ENCODE measurements at regions not wholly inside any gene's neighbourhood (a gene's known extent, or its start where the extent isn't known, plus 50 kb on each side); places are given as distances from the start of the nearest gene placed in this dataset.
A peak's percentile ranks its signal among the peaks of the same experiment; 100 is the strongest.

GRCh38 chr10:132115732-132116131 is 50.0 kb downstream of the JAKMIP3 start:
- H3K9me3 Mint-ChIP-seq, result no peaks in the 10 kb centered on the region

GRCh38 chr10:132117146-132117545 is 51.4 kb downstream of the JAKMIP3 start:
- DNase-seq (ENCODE audit: low spot score in 2 of 2) (no peak), ATAC-seq (no peak)
- Mint-ChIP-seq H3K9me3 (no peaks in the 10 kb centered on the region), H3K4me1 (no peaks in the 10 kb centered on the region), H3K27ac (no peak overlapping the region), H3K4me3 (no peak overlapping the region), H3K36me3 (no peaks in the 10 kb centered on the region)

More at GRCh38 chr10:132115732-132116131, 50.0 kb downstream of the JAKMIP3 start:
- Mint-ChIP-seq H3K36me3 (no peaks in the 10 kb centered on the region), H3K4me3 (no peak overlapping the region), H3K4me1 (no peaks in the 10 kb centered on the region), H3K27ac (no peak overlapping the region)
- no peak for ATAC-seq
- DNase-seq (ENCODE audit: low spot score in 2 of 2), result no peak

GRCh38 chr10:132117636-132118190 is 52.0 kb downstream of the JAKMIP3 start:
- H3K4me3 Mint-ChIP-seq, result no peak overlapping the region
- no peaks in the 10 kb centered on the region for H3K9me3 Mint-ChIP-seq
- DNase-seq (ENCODE audit: low spot score in 2 of 2) (no peak), ATAC-seq (no peak)
- H3K27ac Mint-ChIP-seq, result no peak overlapping the region
- no peaks in the 10 kb centered on the region for H3K36me3 Mint-ChIP-seq
- H3K4me1 Mint-ChIP-seq, result no peaks in the 10 kb centered on the region

GRCh38 chr10:132118366-132118765 is 52.6 kb downstream of the JAKMIP3 start:
- H3K27ac Mint-ChIP-seq, result no peak overlapping the region
- ATAC-seq (no peak), DNase-seq (ENCODE audit: low spot score in 2 of 2) (no peak)
- no peaks in the 10 kb centered on the region for H3K4me1 Mint-ChIP-seq
- no peaks in the 10 kb centered on the region for H3K9me3 Mint-ChIP-seq
- no peak overlapping the region for H3K4me3 Mint-ChIP-seq
- H3K36me3 Mint-ChIP-seq, result no peaks in the 10 kb centered on the region

GRCh38 chr10:132120200-132120599 is 54.5 kb downstream of the JAKMIP3 start:
- no peak overlapping the region for H3K4me3 Mint-ChIP-seq
- H3K4me1 Mint-ChIP-seq, result no peaks in the 10 kb centered on the region
- DNase-seq (ENCODE audit: low spot score in 2 of 2) (no peak), ATAC-seq (no peak)
- H3K36me3 Mint-ChIP-seq, result no peaks in the 10 kb centered on the region
- H3K27ac Mint-ChIP-seq, result no peak overlapping the region
- no peaks in the 10 kb centered on the region for H3K9me3 Mint-ChIP-seq

- no peak overlapping the region for H3K27ac Mint-ChIP-seq
- no peak for ATAC-seq
- H3K9me3 Mint-ChIP-seq, result no peaks in the 10 kb centered on the region
- no peak for DNase-seq (ENCODE audit: low spot score in 2 of 2)
- no peaks in the 10 kb centered on the region for H3K4me1 Mint-ChIP-seq
- H3K4me3 Mint-ChIP-seq, result no peak overlapping the region
- H3K36me3 Mint-ChIP-seq, result no peaks in the 10 kb centered on the region
Observed at GRCh38 chr10:132120734-132121510, 55.2 kb downstream of the JAKMIP3 start.

- H3K4me3 Mint-ChIP-seq, result no peak overlapping the region
- ATAC-seq (no peak), DNase-seq (ENCODE audit: low spot score in 2 of 2) (no peak)
- no peaks in the 10 kb centered on the region for H3K9me3 Mint-ChIP-seq
- H3K36me3 Mint-ChIP-seq, result no peaks in the 10 kb centered on the region
- no peaks in the 10 kb centered on the region for H3K4me1 Mint-ChIP-seq
- no peak overlapping the region for H3K27ac Mint-ChIP-seq
Observed at GRCh38 chr10:132121511-132121830, 55.7 kb downstream of the JAKMIP3 start.

- ATAC-seq (no peak), DNase-seq (ENCODE audit: low spot score in 2 of 2) (no peak)
- H3K36me3 Mint-ChIP-seq, result no peaks in the 10 kb centered on the region
- H3K4me3 Mint-ChIP-seq, result no peak overlapping the region
- H3K27ac Mint-ChIP-seq, result no peak overlapping the region
- H3K4me1 Mint-ChIP-seq, result no peaks in the 10 kb centered on the region
- H3K9me3 Mint-ChIP-seq, result no peaks in the 10 kb centered on the region
Observed at GRCh38 chr10:132122097-132122861, 56.5 kb downstream of the JAKMIP3 start.

- no peaks in the 10 kb centered on the region for H3K4me1 Mint-ChIP-seq
- H3K4me3 Mint-ChIP-seq, result no peak overlapping the region
- no peak for ATAC-seq
- no peaks in the 10 kb centered on the region for H3K9me3 Mint-ChIP-seq
- no peaks in the 10 kb centered on the region for H3K36me3 Mint-ChIP-seq
- DNase-seq (ENCODE audit: low spot score in 2 of 2), result no peak
- no peak overlapping the region for H3K27ac Mint-ChIP-seq
Observed at GRCh38 chr10:132122939-132123445, 57.2 kb downstream of the JAKMIP3 start.

- Mint-ChIP-seq H3K9me3 (no peaks in the 10 kb centered on the region), H3K27ac (no peak overlapping the region), H3K4me1 (no peaks in the 10 kb centered on the region), H3K4me3 (no peak overlapping the region), H3K36me3 (no peaks in the 10 kb centered on the region)
- no peak for ATAC-seq
- DNase-seq (ENCODE audit: low spot score in 2 of 2), result no peak
Observed at GRCh38 chr10:132123606-132124005, 57.9 kb downstream of the JAKMIP3 start.

- no peaks in the 10 kb centered on the region for H3K4me1 Mint-ChIP-seq
- H3K4me3 Mint-ChIP-seq, result no peak overlapping the region
- H3K27ac Mint-ChIP-seq, result no peak overlapping the region
- DNase-seq (ENCODE audit: low spot score in 2 of 2) (no peak), ATAC-seq (peak; percentile 6)
- H3K36me3 Mint-ChIP-seq, result no peaks in the 10 kb centered on the region
- H3K9me3 Mint-ChIP-seq, result no peaks in the 10 kb centered on the region
Observed at GRCh38 chr10:132124201-132124920, 58.6 kb downstream of the JAKMIP3 start.

- DNase-seq (ENCODE audit: low spot score in 2 of 2), result no peak
- no peaks in the 10 kb centered on the region for H3K36me3 Mint-ChIP-seq
- ATAC-seq, result no peak
- no peak overlapping the region for H3K27ac Mint-ChIP-seq
- H3K4me3 Mint-ChIP-seq, result no peak overlapping the region
- H3K9me3 Mint-ChIP-seq, result no peaks in the 10 kb centered on the region
- no peaks in the 10 kb centered on the region for H3K4me1 Mint-ChIP-seq
Observed at GRCh38 chr10:132129431-132129830, 57.3 kb upstream of the DPYSL4 start.

GRCh38 chr10:132130286-132131265 is 56.2 kb upstream of the DPYSL4 start:
- H3K4me3 Mint-ChIP-seq, result no peak overlapping the region
- no peaks in the 10 kb centered on the region for H3K36me3 Mint-ChIP-seq
- DNase-seq (ENCODE audit: low spot score in 2 of 2) (no peak), ATAC-seq (no peak)
- no peaks in the 10 kb centered on the region for H3K9me3 Mint-ChIP-seq
- H3K27ac Mint-ChIP-seq, result no peak overlapping the region
- no peaks in the 10 kb centered on the region for H3K4me1 Mint-ChIP-seq

GRCh38 chr10:132131581-132132420 is 54.9 kb upstream of the DPYSL4 start:
- no peak overlapping the region for H3K4me3 Mint-ChIP-seq
- H3K27ac Mint-ChIP-seq, result no peak overlapping the region

More at GRCh38 chr10:132131581-132132420, 54.9 kb upstream of the DPYSL4 start:
- H3K36me3 Mint-ChIP-seq, result no peaks in the 10 kb centered on the region
- H3K9me3 Mint-ChIP-seq, result no peaks in the 10 kb centered on the region
- ATAC-seq (no peak), DNase-seq (ENCODE audit: low spot score in 2 of 2) (no peak)
- no peaks in the 10 kb centered on the region for H3K4me1 Mint-ChIP-seq

All from stimulated activated effector memory CD8-positive, alpha-beta T cell treated with anti-CD3 and anti-CD28 coated beads, Interleukin-12 subunit alpha, Interleukin-12 subunit beta, amount 100 ng/mL, for 72 hours (primary cell).